Hepatic stellate cell (primary cell): ENCODE measurements at regions not wholly inside any gene's neighbourhood (a gene's known extent, or its start where the extent isn't known, plus 50 kb on each side); places are given as distances from the start of the nearest gene placed in this dataset.

ENCODE experiments used
- DNase-seq: peaks from one replicate; pipeline ENCODE4 v3.0.0; 2011; ENCODE audit warnings: low spot score

GRCh38 chr11:106461148-106461691 is 383.8 kb downstream of the AASDHPPT start:
- DNase-seq, result no peak

GRCh38 chr11:106461839-106462545 is 384.5 kb downstream of the AASDHPPT start:
- no peak for DNase-seq

GRCh38 chr11:106463154-106463553 is 385.7 kb downstream of the AASDHPPT start:
- no peak for DNase-seq

GRCh38 chr11:106463796-106464201 is 386.3 kb downstream of the AASDHPPT start:
- DNase-seq, result peak; percentile 51

- DNase-seq, result no peak
Observed at GRCh38 chr11:106464728-106465127, 387.3 kb downstream of the AASDHPPT start.

GRCh38 chr11:106466521-106467080 is 389.1 kb downstream of the AASDHPPT start:
- peak; percentile 31 for DNase-seq

- DNase-seq, result no peak
Observed at GRCh38 chr11:106467501-106467900, 390.0 kb downstream of the AASDHPPT start.

GRCh38 chr11:106468086-106468485 is 390.6 kb downstream of the AASDHPPT start:
- no peak for DNase-seq

- no peak for DNase-seq
Observed at GRCh38 chr11:106468531-106468930, 391.1 kb downstream of the AASDHPPT start.

- DNase-seq, result no peak
Observed at GRCh38 chr11:106470230-106470629, 392.8 kb downstream of the AASDHPPT start.

- no peak for DNase-seq
Observed at GRCh38 chr11:106471276-106471675, 393.8 kb downstream of the AASDHPPT start.

- DNase-seq, result no peak
Observed at GRCh38 chr11:106473089-106473722, 395.7 kb downstream of the AASDHPPT start.

GRCh38 chr11:106474274-106474673 is 396.8 kb downstream of the AASDHPPT start:
- DNase-seq, result no peak

GRCh38 chr11:106475181-106475580 is 397.7 kb downstream of the AASDHPPT start:
- DNase-seq, result no peak

- no peak for DNase-seq
Observed at GRCh38 chr11:106477776-106478175, 400.3 kb downstream of the AASDHPPT start.

GRCh38 chr11:106479646-106480045 is 402.2 kb downstream of the AASDHPPT start:
- DNase-seq, result no peak

GRCh38 chr11:106480581-106481190 is 403.2 kb downstream of the AASDHPPT start:
- no peak for DNase-seq

- no peak for DNase-seq
Observed at GRCh38 chr11:106482917-106483785, 405.7 kb downstream of the AASDHPPT start.

- DNase-seq, result no peak
Observed at GRCh38 chr11:106491751-106492150, 414.3 kb downstream of the AASDHPPT start.

- DNase-seq, result no peak
Observed at GRCh38 chr11:106493751-106494150, 416.3 kb downstream of the AASDHPPT start.

- DNase-seq, result no peak
Observed at GRCh38 chr11:106495046-106495445, 417.6 kb downstream of the AASDHPPT start.

GRCh38 chr11:106496677-106497076 is 419.2 kb downstream of the AASDHPPT start:
- DNase-seq, result no peak
